ENCODE measurements at regions not wholly inside any gene's neighbourhood (a gene's known extent, or its start where the extent isn't known, plus 50 kb on each side); places are given as distances from the start of the nearest gene placed in this dataset.

GRCh38 chr5:35416217-35416988 is 186.1 kb upstream of the PRLR start:
- H3K27ac Mint-ChIP-seq, result peak overlapping the region in 1 of 2 donors; percentile 73
- peaks cover 10 to 11% of the 10 kb centered on the region in 2 donors for H3K9me3 Mint-ChIP-seq
- DNase-seq, result no peak

GRCh38 chr5:35415309-35415708 is 185.0 kb upstream of the PRLR start:
- ATAC-seq (no peak), DNase-seq (no peak)
- no peaks in the 10 kb centered on the region for H3K27me3 Mint-ChIP-seq
- no peak overlapping the region for H3K27ac Mint-ChIP-seq
- H3K9me3 Mint-ChIP-seq, result peaks cover 10 to 15% of the 10 kb centered on the region in 2 donors
- H3K4me3 Mint-ChIP-seq, result no peak overlapping the region
- no peaks in the 10 kb centered on the region for H3K4me1 Mint-ChIP-seq

More at GRCh38 chr5:35416217-35416988, 186.1 kb upstream of the PRLR start:
- peaks cover 4% of the 10 kb centered on the region for H3K27me3 Mint-ChIP-seq
- no peak overlapping the region for H3K4me3 Mint-ChIP-seq
- no peaks in the 10 kb centered on the region for H3K4me1 Mint-ChIP-seq
- ATAC-seq, result no peak

- no peak for ATAC-seq
- no peaks in the 10 kb centered on the region for H3K27me3 Mint-ChIP-seq
These were observed 179.1 kb upstream of the PRLR start for GRCh38 chr5:35409361-35409760.

GRCh38 chr5:35408146-35408545 is 177.9 kb upstream of the PRLR start:
- H3K9me3 Mint-ChIP-seq, result peaks cover 8 to 20% of the 10 kb centered on the region in 2 donors
- ATAC-seq, result no peak
- no peaks in the 10 kb centered on the region for H3K27me3 Mint-ChIP-seq
- no peaks in the 10 kb centered on the region for H3K4me1 Mint-ChIP-seq
- no peak for DNase-seq
- no peak overlapping the region for H3K4me3 Mint-ChIP-seq
- H3K27ac Mint-ChIP-seq, result no peak overlapping the region

More at GRCh38 chr5:35409361-35409760, 179.1 kb upstream of the PRLR start:
- no peak overlapping the region for H3K4me3 Mint-ChIP-seq
- DNase-seq, result no peak
- H3K27ac Mint-ChIP-seq, result no peak overlapping the region
- H3K9me3 Mint-ChIP-seq, result peaks cover 10 to 20% of the 10 kb centered on the region in 2 donors
- no peaks in the 10 kb centered on the region for H3K4me1 Mint-ChIP-seq

- Mint-ChIP-seq H3K4me3 (no peak overlapping the region), H3K27me3 (no peaks in the 10 kb centered on the region), H3K9me3 (peaks cover 4 to 16% of the 10 kb centered on the region in 2 donors), H3K27ac (no peak overlapping the region), H3K4me1 (no peaks in the 10 kb centered on the region)
- ATAC-seq (no peak), DNase-seq (no peak)
These were observed 177.4 kb upstream of the PRLR start for GRCh38 chr5:35407697-35408096.

GRCh38 chr5:35405938-35406337 is 175.7 kb upstream of the PRLR start:
- H3K9me3 Mint-ChIP-seq, result peaks cover 0 to 6% of the 10 kb centered on the region in 2 donors
- H3K27ac Mint-ChIP-seq, result no peak overlapping the region
- no peaks in the 10 kb centered on the region for H3K27me3 Mint-ChIP-seq
- no peaks in the 10 kb centered on the region for H3K4me1 Mint-ChIP-seq
- ATAC-seq (no peak), DNase-seq (no peak)
- no peak overlapping the region for H3K4me3 Mint-ChIP-seq

- Mint-ChIP-seq H3K4me1 (no peaks in the 10 kb centered on the region), H3K27ac (no peak overlapping the region), H3K9me3 (peaks cover 0 to 5% of the 10 kb centered on the region in 2 donors), H3K4me3 (no peak overlapping the region), H3K27me3 (no peaks in the 10 kb centered on the region)
- ATAC-seq (no peak), DNase-seq (no peak)
These were observed 174.4 kb upstream of the PRLR start for GRCh38 chr5:35404701-35405100.

- Mint-ChIP-seq H3K27me3 (no peaks in the 10 kb centered on the region), H3K4me3 (no peak overlapping the region), H3K9me3 (peaks cover 14 to 18% of the 10 kb centered on the region in 2 donors), H3K27ac (no peak overlapping the region), H3K4me1 (no peaks in the 10 kb centered on the region)
- DNase-seq (no peak), ATAC-seq (no peak)
These were observed 163.6 kb upstream of the PRLR start for GRCh38 chr5:35393901-35394300.

- no peaks in the 10 kb centered on the region for H3K4me1 Mint-ChIP-seq
- H3K4me3 Mint-ChIP-seq, result no peak overlapping the region
- peaks cover 7% of the 10 kb centered on the region for H3K27me3 Mint-ChIP-seq
- peaks cover 0 to 3% of the 10 kb centered on the region in 2 donors for H3K9me3 Mint-ChIP-seq
- DNase-seq (no peak), ATAC-seq (no peak)
- H3K27ac Mint-ChIP-seq, result no peak overlapping the region
These were observed 154.4 kb upstream of the PRLR start for GRCh38 chr5:35384658-35385057.

GRCh38 chr5:35383041-35383440 is 152.8 kb upstream of the PRLR start:
- Mint-ChIP-seq H3K27ac (no peak overlapping the region), H3K4me1 (no peaks in the 10 kb centered on the region), H3K27me3 (peaks cover 7% of the 10 kb centered on the region), H3K9me3 (peaks cover 0 to 3% of the 10 kb centered on the region in 2 donors), H3K4me3 (no peak overlapping the region)
- ATAC-seq, result no peak
- no peak for DNase-seq

- Mint-ChIP-seq H3K27ac (no peak overlapping the region), H3K27me3 (peaks cover 13% of the 10 kb centered on the region), H3K4me1 (no peaks in the 10 kb centered on the region), H3K9me3 (peaks cover 0 to 3% of the 10 kb centered on the region in 2 donors), H3K4me3 (no peak overlapping the region)
- DNase-seq, result no peak
- ATAC-seq, result no peak
These were observed 147.4 kb upstream of the PRLR start for GRCh38 chr5:35377653-35378052.

GRCh38 chr5:35374584-35374983 is 144.3 kb upstream of the PRLR start:
- no peak overlapping the region for H3K27ac Mint-ChIP-seq
- H3K27me3 Mint-ChIP-seq, result peaks cover 18% of the 10 kb centered on the region
- no peak for ATAC-seq
- no peak for DNase-seq
- H3K9me3 Mint-ChIP-seq, result no peaks in the 10 kb centered on the region
- no peak overlapping the region for H3K4me3 Mint-ChIP-seq
- H3K4me1 Mint-ChIP-seq, result no peaks in the 10 kb centered on the region

GRCh38 chr5:35373249-35373648 is 143.0 kb upstream of the PRLR start:
- H3K27me3 Mint-ChIP-seq, result peaks cover 18% of the 10 kb centered on the region
- no peak overlapping the region for H3K27ac Mint-ChIP-seq
- DNase-seq (no peak), ATAC-seq (no peak)
- no peaks in the 10 kb centered on the region for H3K9me3 Mint-ChIP-seq
- H3K4me3 Mint-ChIP-seq, result no peak overlapping the region
- no peaks in the 10 kb centered on the region for H3K4me1 Mint-ChIP-seq

GRCh38 chr5:35372482-35372881 is 142.2 kb upstream of the PRLR start:
- H3K4me1 Mint-ChIP-seq, result no peaks in the 10 kb centered on the region
- H3K27ac Mint-ChIP-seq, result no peak overlapping the region
- H3K27me3 Mint-ChIP-seq, result peaks cover 18% of the 10 kb centered on the region
- ATAC-seq, result no peak
- DNase-seq, result no peak
- no peaks in the 10 kb centered on the region for H3K9me3 Mint-ChIP-seq
- no peak overlapping the region for H3K4me3 Mint-ChIP-seq

GRCh38 chr5:35371951-35372426 is 141.7 kb upstream of the PRLR start:
- Mint-ChIP-seq H3K9me3 (no peaks in the 10 kb centered on the region), H3K4me1 (no peaks in the 10 kb centered on the region), H3K27me3 (peaks cover 18% of the 10 kb centered on the region), H3K27ac (no peak overlapping the region), H3K4me3 (no peak overlapping the region)
- DNase-seq (no peak), ATAC-seq (no peak)

- no peak overlapping the region for H3K4me3 Mint-ChIP-seq
- DNase-seq (no peak), ATAC-seq (no peak)
- H3K27ac Mint-ChIP-seq, result no peak overlapping the region
- no peaks in the 10 kb centered on the region for H3K4me1 Mint-ChIP-seq
- no peaks in the 10 kb centered on the region for H3K9me3 Mint-ChIP-seq
- H3K27me3 Mint-ChIP-seq, result peaks cover 25% of the 10 kb centered on the region
These were observed 140.6 kb upstream of the PRLR start for GRCh38 chr5:35370871-35371270.
